ENCODE measurements at regions not wholly inside any gene's neighbourhood (a gene's known extent, or its start where the extent isn't known, plus 50 kb on each side); places are given as distances from the start of the nearest gene placed in this dataset.

- H3K9ac ChIP-seq (ENCODE audit: low read length in 2 of 2), result peak overlapping the region in 1 of 2 donors; percentile 47
- H3K4me3 ChIP-seq (ENCODE audit: low read length in 2 of 2), result peak overlapping the region; percentile 41 to 69
- H3K36me3 ChIP-seq (ENCODE audit: control insufficient read depth in 2 of 2, insufficient read depth in 2 of 2, low read length in 2 of 2), result no peaks in the 10 kb centered on the region
- H3K27ac ChIP-seq (ENCODE audit: low read length), result no peak overlapping the region
- H3K27me3 ChIP-seq (ENCODE audit: control insufficient read depth in 1 of 2, insufficient read depth in 2 of 2, low read length in 2 of 2), result peaks cover 10 to 12% of the 10 kb centered on the region in 2 donors
- peaks cover 4% of the 10 kb centered on the region for H3K4me1 ChIP-seq (ENCODE audit: control insufficient read depth, insufficient read depth, low read length)
- H3K9me3 ChIP-seq (ENCODE audit: control insufficient read depth in 2 of 2, low read length in 2 of 2), result no peaks in the 10 kb centered on the region
Measured at GRCh38 chr10:132994185-132994796, 51.9 kb upstream of the CFAP46 start.

GRCh38 chr10:132993271-132994184 lies 51.2 kb upstream of the CFAP46 start:
- Histone ChIP-seq H3K9ac (ENCODE audit: low read length in 2 of 2) (no peak overlapping the region), H3K9me3 (ENCODE audit: control insufficient read depth in 2 of 2, low read length in 2 of 2) (no peaks in the 10 kb centered on the region), H3K4me1 (ENCODE audit: control insufficient read depth, insufficient read depth, low read length) (peaks cover 4% of the 10 kb centered on the region), H3K27ac (ENCODE audit: low read length) (no peak overlapping the region), H3K4me3 (ENCODE audit: low read length in 2 of 2) (peak overlapping the region in 1 of 2 donors; percentile 69), H3K27me3 (ENCODE audit: control insufficient read depth in 1 of 2, insufficient read depth in 2 of 2, low read length in 2 of 2) (peaks cover 10% of the 10 kb centered on the region in 2 donors), H3K36me3 (ENCODE audit: control insufficient read depth in 2 of 2, insufficient read depth in 2 of 2, low read length in 2 of 2) (no peaks in the 10 kb centered on the region)

- Histone ChIP-seq H3K27me3 (ENCODE audit: control insufficient read depth in 1 of 2, insufficient read depth in 2 of 2, low read length in 2 of 2) (peaks cover 9 to 10% of the 10 kb centered on the region in 2 donors), H3K9me3 (ENCODE audit: control insufficient read depth in 2 of 2, low read length in 2 of 2) (no peaks in the 10 kb centered on the region), H3K4me3 (ENCODE audit: low read length in 2 of 2) (no peak overlapping the region), H3K9ac (ENCODE audit: low read length in 2 of 2) (no peak overlapping the region), H3K36me3 (ENCODE audit: control insufficient read depth in 2 of 2, insufficient read depth in 2 of 2, low read length in 2 of 2) (no peaks in the 10 kb centered on the region), H3K27ac (ENCODE audit: low read length) (no peak overlapping the region), H3K4me1 (ENCODE audit: control insufficient read depth, insufficient read depth, low read length) (peaks cover 10% of the 10 kb centered on the region)
Measured at GRCh38 chr10:132992433-132993215, 50.3 kb upstream of the CFAP46 start.
